ENCODE measurements at regions not wholly inside any gene's neighbourhood (a gene's known extent, or its start where the extent isn't known, plus 50 kb on each side); places are given as distances from the start of the nearest gene placed in this dataset.
"Not testable (repeated sequence)": the region's sequence is repeated elsewhere in the genome, so short reads cannot be mapped to it uniquely, and the experiment has no call there.

DNA sequence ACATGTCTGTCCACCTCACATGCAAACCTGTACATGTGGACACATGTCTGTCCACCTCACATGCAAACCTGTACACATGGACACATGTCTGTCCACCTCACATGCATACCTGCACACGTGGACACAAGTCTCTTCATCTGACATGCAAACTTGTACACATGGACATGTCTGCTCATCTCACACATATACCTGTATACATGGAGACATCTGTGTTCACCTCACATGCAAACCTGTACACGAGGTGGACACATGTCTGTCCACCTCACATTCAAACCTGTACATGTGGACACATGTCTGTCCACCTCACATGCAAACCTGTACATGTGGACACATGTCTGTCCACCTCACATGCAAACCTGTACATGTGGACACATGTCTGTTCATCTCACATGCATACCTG is 90.1 kb downstream of the OLFM1 start:
- not testable (repeated sequence) for H3K23ac ChIP-seq (ENCODE audit: low read length); H2BK120ac ChIP-seq (ENCODE audit: insufficient read depth, low read length, poor library complexity); H2BK12ac ChIP-seq (ENCODE audit: low read length); DNase-seq; H3K27me3 ChIP-seq (ENCODE audit: insufficient read depth, low read length); H3K4ac ChIP-seq (ENCODE audit: low read depth, low read length); H2BK5ac ChIP-seq (ENCODE audit: low read depth, low read length, poor library complexity); H3K9ac ChIP-seq (ENCODE audit: low read length); H3K36me3 ChIP-seq (ENCODE audit: control insufficient read depth in 1 of 2, insufficient read depth in 2 of 2, low read length in 2 of 2); H3K4me1 ChIP-seq (ENCODE audit: control insufficient read depth in 1 of 2, insufficient read depth in 2 of 2, low read length in 2 of 2); H3K9me3 ChIP-seq (ENCODE audit: insufficient read depth, low read depth, low read length); H3K79me1 ChIP-seq (ENCODE audit: low read length); H3K79me2 ChIP-seq (ENCODE audit: control insufficient read depth, insufficient read depth, low read length, poor library complexity); H4K12ac ChIP-seq (ENCODE audit: low read depth, low read length); H3K27ac ChIP-seq (ENCODE audit: low read depth, low read length); H3K4me3 ChIP-seq (ENCODE audit: low read depth, low read length); H3K18ac ChIP-seq (ENCODE audit: low read length); H4K8ac ChIP-seq (ENCODE audit: low read depth, low read length); H3K4me2 ChIP-seq (ENCODE audit: low read length); H2AFZ ChIP-seq (ENCODE audit: insufficient read depth, low read length, poor library complexity); H4K91ac ChIP-seq (ENCODE audit: low read depth, low read length); H3K14ac ChIP-seq (ENCODE audit: low read length); H2AK5ac ChIP-seq (ENCODE audit: low read length)
- no CpG with 5 or more reads among the region's 2 CpGs for WGBS (ENCODE audit: extremely low coverage, insufficient coverage, insufficient read length)

DNA sequence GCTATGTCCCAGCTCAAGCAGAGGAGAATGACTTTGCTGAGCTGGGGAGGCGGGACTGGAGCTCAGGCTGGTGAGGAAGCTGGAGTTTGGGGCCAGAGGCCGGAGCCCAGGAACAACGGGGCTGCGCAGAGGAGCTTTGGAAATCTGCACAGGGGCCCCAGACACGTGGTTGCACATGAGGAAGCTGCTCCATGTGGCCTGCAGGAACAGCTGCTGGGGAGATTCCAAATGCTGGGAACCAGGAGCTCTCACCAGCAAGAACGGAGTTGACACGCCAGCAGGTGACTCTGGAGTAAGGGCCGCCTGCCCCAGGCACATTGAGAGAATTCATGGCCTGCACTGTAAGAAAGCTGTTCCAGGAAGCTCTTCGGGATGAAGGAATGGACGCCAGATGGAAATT is 91.0 kb downstream of the OLFM1 start:
- H2BK120ac ChIP-seq (ENCODE audit: insufficient read depth, low read length, poor library complexity): no peak overlapping the region
- H3K4me2 ChIP-seq (ENCODE audit: low read length): no peak overlapping the region
- H3K9me3 ChIP-seq (ENCODE audit: insufficient read depth, low read depth, low read length): no peaks in the 10 kb centered on the region
- no peaks in the 10 kb centered on the region for H3K79me2 ChIP-seq (ENCODE audit: control insufficient read depth, insufficient read depth, low read length, poor library complexity)
- no peak overlapping the region for H3K4ac ChIP-seq (ENCODE audit: low read depth, low read length)
- H3K4me3 ChIP-seq (ENCODE audit: low read depth, low read length): no peak overlapping the region
- no peak overlapping the region for H3K14ac ChIP-seq (ENCODE audit: low read length)
- no peak overlapping the region for H3K23ac ChIP-seq (ENCODE audit: low read length)
- no peak for DNase-seq
- no peaks in the 10 kb centered on the region for H3K79me1 ChIP-seq (ENCODE audit: low read length)
- no peak overlapping the region for H3K27ac ChIP-seq (ENCODE audit: low read depth, low read length)
- H4K91ac ChIP-seq (ENCODE audit: low read depth, low read length): no peak overlapping the region
- H2BK5ac ChIP-seq (ENCODE audit: low read depth, low read length, poor library complexity): no peak overlapping the region
- no peaks in the 10 kb centered on the region for H3K36me3 ChIP-seq (ENCODE audit: control insufficient read depth in 1 of 2, insufficient read depth in 2 of 2, low read length in 2 of 2)
- H4K8ac ChIP-seq (ENCODE audit: low read depth, low read length): no peak overlapping the region
- H3K18ac ChIP-seq (ENCODE audit: low read length): no peak overlapping the region
- WGBS (ENCODE audit: extremely low coverage, insufficient coverage, insufficient read length): no CpG with 5 or more reads among the region's 10 CpGs
- H2AFZ ChIP-seq (ENCODE audit: insufficient read depth, low read length, poor library complexity): no peak overlapping the region
- no peak overlapping the region for H4K12ac ChIP-seq (ENCODE audit: low read depth, low read length)
- no peaks in the 10 kb centered on the region for H3K27me3 ChIP-seq (ENCODE audit: insufficient read depth, low read length)
- H3K4me1 ChIP-seq (ENCODE audit: control insufficient read depth in 1 of 2, insufficient read depth in 2 of 2, low read length in 2 of 2): no peaks in the 10 kb centered on the region
- H2AK5ac ChIP-seq (ENCODE audit: low read length): no peak overlapping the region
- no peak overlapping the region for H2BK12ac ChIP-seq (ENCODE audit: low read length)
- H3K9ac ChIP-seq (ENCODE audit: low read length): no peak overlapping the region

- Histone ChIP-seq H3K4ac (ENCODE audit: low read depth, low read length) (no peak overlapping the region), H2AK5ac (ENCODE audit: low read length) (no peak overlapping the region), H3K79me2 (ENCODE audit: control insufficient read depth, insufficient read depth, low read length, poor library complexity) (no peaks in the 10 kb centered on the region), H3K4me2 (ENCODE audit: low read length) (no peak overlapping the region), H2BK120ac (ENCODE audit: insufficient read depth, low read length, poor library complexity) (no peak overlapping the region), H4K12ac (ENCODE audit: low read depth, low read length) (no peak overlapping the region), H3K4me1 (ENCODE audit: control insufficient read depth in 1 of 2, insufficient read depth in 2 of 2, low read length in 2 of 2) (no peaks in the 10 kb centered on the region), H3K9ac (ENCODE audit: low read length) (no peak overlapping the region), H2BK12ac (ENCODE audit: low read length) (no peak overlapping the region), H2BK5ac (ENCODE audit: low read depth, low read length, poor library complexity) (no peak overlapping the region), H3K18ac (ENCODE audit: low read length) (no peak overlapping the region), H3K27me3 (ENCODE audit: insufficient read depth, low read length) (no peaks in the 10 kb centered on the region), H3K79me1 (ENCODE audit: low read length) (no peaks in the 10 kb centered on the region), H3K9me3 (ENCODE audit: insufficient read depth, low read depth, low read length) (no peaks in the 10 kb centered on the region), H3K23ac (ENCODE audit: low read length) (no peak overlapping the region), H3K14ac (ENCODE audit: low read length) (no peak overlapping the region), H3K36me3 (ENCODE audit: control insufficient read depth in 1 of 2, insufficient read depth in 2 of 2, low read length in 2 of 2) (no peaks in the 10 kb centered on the region), H4K8ac (ENCODE audit: low read depth, low read length) (no peak overlapping the region), H3K27ac (ENCODE audit: low read depth, low read length) (no peak overlapping the region), H2AFZ (ENCODE audit: insufficient read depth, low read length, poor library complexity) (no peak overlapping the region), H3K4me3 (ENCODE audit: low read depth, low read length) (no peak overlapping the region), H4K91ac (ENCODE audit: low read depth, low read length) (no peak overlapping the region)
- no peak for DNase-seq
- WGBS (ENCODE audit: extremely low coverage, insufficient coverage, insufficient read length): no CpG with 5 or more reads among the region's 10 CpGs
These were observed 91.6 kb downstream of the OLFM1 start for GRCh38 chr9:135179041-135179440.

GRCh38 chr9:135179976-135180375 is 92.5 kb downstream of the OLFM1 start:
- Histone ChIP-seq H3K14ac (ENCODE audit: low read length) (no peak overlapping the region), H3K79me2 (ENCODE audit: control insufficient read depth, insufficient read depth, low read length, poor library complexity) (no peaks in the 10 kb centered on the region), H2AFZ (ENCODE audit: insufficient read depth, low read length, poor library complexity) (no peak overlapping the region), H4K91ac (ENCODE audit: low read depth, low read length) (no peak overlapping the region), H3K27me3 (ENCODE audit: insufficient read depth, low read length) (no peaks in the 10 kb centered on the region), H2BK120ac (ENCODE audit: insufficient read depth, low read length, poor library complexity) (no peak overlapping the region), H3K9me3 (ENCODE audit: insufficient read depth, low read depth, low read length) (no peaks in the 10 kb centered on the region), H3K4me3 (ENCODE audit: low read depth, low read length) (no peak overlapping the region), H3K27ac (ENCODE audit: low read depth, low read length) (no peak overlapping the region), H3K23ac (ENCODE audit: low read length) (no peak overlapping the region), H3K4me2 (ENCODE audit: low read length) (no peak overlapping the region), H3K4ac (ENCODE audit: low read depth, low read length) (no peak overlapping the region), H2AK5ac (ENCODE audit: low read length) (no peak overlapping the region), H3K4me1 (ENCODE audit: control insufficient read depth in 1 of 2, insufficient read depth in 2 of 2, low read length in 2 of 2) (no peaks in the 10 kb centered on the region), H2BK5ac (ENCODE audit: low read depth, low read length, poor library complexity) (no peak overlapping the region), H3K18ac (ENCODE audit: low read length) (no peak overlapping the region), H3K36me3 (ENCODE audit: control insufficient read depth in 1 of 2, insufficient read depth in 2 of 2, low read length in 2 of 2) (no peaks in the 10 kb centered on the region), H4K12ac (ENCODE audit: low read depth, low read length) (no peak overlapping the region), H2BK12ac (ENCODE audit: low read length) (no peak overlapping the region), H4K8ac (ENCODE audit: low read depth, low read length) (no peak overlapping the region), H3K9ac (ENCODE audit: low read length) (no peak overlapping the region), H3K79me1 (ENCODE audit: low read length) (no peaks in the 10 kb centered on the region)
- no peak for DNase-seq
- no CpG with 5 or more reads among the region's 9 CpGs for WGBS (ENCODE audit: extremely low coverage, insufficient coverage, insufficient read length)

Measured in trophoblast cell (in vitro differentiated cells and primary cell).